GM18511 (cell line): ENCODE measurements at regions not wholly inside any gene's neighbourhood (a gene's known extent, or its start where the extent isn't known, plus 50 kb on each side); places are given as distances from the start of the nearest gene placed in this dataset.
"Not testable (repeated sequence)": the region's sequence is repeated elsewhere in the genome, so short reads cannot be mapped to it uniquely, and the experiment has no call there.

Source experiments
- ATAC-seq: cut with Tn5 transposase; IDR thresholded peaks from one replicate; pipeline ENCODE4 v1.9.1; 2021; ENCODE audit warnings: mild to moderate bottlenecking, moderate library complexity; ENCODE audit not compliant: unreplicated experiment

DNA sequence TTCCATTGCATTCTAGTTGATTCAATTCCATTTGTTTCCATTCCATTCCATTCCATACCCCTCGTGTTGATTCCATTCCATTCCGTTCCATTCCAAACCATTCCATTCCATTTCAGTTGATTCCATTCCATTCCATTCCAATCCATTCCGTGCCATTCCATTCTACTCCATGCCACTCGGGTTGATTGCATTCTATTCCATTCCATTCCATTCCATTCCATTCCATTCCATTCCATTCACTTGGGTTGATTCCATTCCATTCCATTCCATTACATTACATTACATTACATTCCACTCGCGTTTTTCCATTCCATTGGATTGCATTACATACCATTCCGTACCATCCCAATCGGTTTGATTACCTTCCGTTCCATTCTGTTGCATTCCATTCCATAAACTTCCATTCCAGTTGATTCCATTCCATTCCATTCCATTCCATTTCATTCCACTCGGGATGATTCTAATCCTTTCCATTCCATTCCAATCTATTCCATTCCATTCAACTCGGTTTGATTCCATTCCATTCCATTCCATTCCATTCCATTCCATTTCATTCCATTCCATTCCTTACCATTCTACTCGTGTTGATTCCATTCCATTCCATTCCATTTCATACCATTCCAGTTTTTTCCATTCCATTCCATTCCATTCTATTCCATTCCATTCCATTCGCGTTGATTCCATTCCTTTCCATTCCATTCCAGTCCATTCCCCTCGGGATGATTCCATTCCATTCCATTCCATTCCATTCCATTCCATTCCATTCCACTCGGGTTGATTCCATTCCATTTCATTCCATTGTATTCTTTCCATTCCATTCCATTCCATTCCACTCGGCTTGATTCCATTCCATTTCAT is 1140.4 kb downstream of the RPIA start:
- no peak for ATAC-seq

DNA sequence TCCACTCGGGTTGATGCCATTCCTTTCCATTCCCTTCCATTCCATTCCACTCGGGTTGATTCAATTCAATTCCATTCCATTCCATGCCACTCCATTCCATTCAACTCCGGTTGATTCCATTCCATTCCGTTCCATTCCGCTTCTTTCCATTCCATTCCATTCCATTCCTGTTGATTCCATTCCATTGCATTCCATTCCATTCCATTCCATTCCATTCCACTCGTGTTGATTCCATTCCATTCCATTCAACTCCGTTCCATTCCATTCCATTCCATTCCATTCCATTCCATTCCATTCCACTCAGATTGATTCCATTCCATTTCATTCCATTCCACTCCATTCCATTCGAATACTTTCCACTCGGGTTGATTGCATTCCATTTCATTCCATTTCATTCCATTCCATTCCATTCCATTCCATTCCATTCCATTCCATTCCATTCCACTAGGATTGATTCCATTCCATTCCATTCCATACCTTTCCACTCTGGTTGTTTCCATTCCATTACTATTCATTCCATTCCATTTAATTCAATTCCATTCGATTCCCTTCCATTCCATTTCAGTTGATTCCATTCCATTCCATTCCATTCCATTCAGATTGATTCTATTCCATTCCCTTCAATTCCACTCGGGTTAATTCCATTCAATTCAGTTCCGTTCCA is 1141.8 kb downstream of the RPIA start:
- peak; percentile 44 for ATAC-seq

DNA sequence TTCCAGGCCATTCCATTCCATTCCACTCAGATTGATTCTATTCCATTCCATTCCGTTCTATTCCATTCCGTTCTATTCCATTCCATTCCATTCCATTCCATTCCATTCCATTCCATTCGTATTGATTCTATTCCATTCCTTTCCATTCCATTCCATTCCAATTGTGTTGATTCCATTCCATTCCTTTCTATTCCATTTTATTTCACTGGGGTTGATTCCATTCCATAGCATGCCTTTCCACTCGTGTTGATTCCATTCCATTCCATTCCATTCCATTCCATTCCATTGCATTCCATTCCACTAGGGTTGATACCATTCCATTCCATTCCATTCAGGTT is 1142.3 kb downstream of the RPIA start:
- ATAC-seq = no peak

DNA sequence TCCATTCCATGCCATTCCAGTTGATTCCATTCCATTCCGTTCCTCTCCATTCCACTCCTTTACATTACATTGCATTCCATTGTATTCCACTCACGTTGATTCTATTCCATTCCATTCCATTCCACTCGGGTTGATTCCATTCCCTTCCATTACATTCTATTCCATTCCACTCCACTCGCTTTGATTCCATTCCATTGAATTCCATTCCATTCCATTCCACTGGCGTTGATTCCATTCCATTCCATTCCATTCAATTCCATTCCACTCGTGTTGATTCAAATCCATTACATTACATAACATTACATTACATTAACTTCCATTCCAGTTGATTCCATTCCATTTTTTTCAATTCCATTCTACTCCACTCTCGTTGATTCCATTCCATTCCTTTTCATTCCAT is 1142.8 kb downstream of the RPIA start:
- ATAC-seq = no peak

DNA sequence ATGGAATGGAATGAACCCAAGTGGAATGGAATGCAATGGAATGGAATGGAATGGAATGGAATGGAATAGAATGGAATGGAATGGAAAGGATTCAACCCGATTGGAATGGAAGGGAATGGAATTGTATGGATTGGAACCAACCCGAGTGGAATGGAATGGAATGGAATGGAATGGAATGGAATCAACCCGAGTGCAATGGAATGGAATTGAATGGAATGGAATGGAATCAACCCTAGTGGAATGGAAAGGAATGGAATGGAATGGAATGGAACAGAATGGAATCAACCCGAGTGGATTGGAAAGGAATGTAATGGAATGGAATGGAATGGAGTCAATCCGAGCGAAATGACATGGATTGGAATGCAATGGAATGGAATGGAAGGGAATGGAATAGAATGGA is 1144.9 kb downstream of the RPIA start:
- ATAC-seq = not testable (repeated sequence)

DNA sequence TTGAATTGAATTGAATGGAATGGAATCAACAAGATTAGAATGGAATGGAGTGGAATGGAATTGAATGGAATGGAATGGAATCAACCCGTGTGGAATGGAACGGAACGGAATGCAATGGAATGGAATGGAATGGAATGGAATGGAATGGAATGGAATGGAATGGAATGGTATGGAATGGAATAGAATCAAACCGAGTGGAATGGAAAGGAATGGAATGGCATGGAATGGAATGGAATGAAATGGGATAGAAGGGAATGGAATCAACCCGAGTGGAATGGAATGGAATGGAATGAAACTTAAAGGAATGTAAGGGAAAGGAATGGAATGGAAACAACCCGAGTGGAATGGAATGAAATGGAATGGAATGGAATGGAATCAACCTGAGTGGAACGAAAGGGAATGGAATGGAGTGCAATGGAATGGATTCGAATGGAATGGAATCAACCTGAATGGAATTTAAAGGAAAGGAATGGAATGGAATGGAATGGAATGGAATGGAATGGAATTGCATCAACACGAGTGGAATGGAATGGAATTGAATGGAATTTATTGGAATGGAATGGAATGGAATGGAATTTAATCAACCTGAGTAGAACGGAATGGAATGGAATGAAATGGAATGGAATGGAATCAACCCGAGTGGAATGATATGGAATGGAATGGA is 1146.6 kb downstream of the RPIA start:
- ATAC-seq = no peak

DNA sequence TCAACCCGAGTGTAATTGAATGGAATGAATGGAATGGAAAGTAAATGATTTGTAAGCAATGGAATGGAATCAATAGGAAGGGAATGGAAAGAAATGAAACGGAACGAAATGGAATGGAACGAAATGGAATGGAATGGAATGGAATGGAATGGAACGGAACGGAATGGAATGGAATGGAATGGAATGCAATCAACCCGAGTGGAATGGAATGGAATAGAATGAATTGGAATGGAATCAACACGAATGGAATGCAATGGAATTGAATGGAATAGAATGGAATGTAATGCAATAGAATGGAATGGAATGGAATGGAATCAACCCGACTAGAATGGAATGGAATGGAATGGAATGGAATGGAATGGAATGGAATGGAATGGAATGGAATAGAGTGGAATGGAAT is 1148.7 kb downstream of the RPIA start:
- not testable (repeated sequence) for ATAC-seq

DNA sequence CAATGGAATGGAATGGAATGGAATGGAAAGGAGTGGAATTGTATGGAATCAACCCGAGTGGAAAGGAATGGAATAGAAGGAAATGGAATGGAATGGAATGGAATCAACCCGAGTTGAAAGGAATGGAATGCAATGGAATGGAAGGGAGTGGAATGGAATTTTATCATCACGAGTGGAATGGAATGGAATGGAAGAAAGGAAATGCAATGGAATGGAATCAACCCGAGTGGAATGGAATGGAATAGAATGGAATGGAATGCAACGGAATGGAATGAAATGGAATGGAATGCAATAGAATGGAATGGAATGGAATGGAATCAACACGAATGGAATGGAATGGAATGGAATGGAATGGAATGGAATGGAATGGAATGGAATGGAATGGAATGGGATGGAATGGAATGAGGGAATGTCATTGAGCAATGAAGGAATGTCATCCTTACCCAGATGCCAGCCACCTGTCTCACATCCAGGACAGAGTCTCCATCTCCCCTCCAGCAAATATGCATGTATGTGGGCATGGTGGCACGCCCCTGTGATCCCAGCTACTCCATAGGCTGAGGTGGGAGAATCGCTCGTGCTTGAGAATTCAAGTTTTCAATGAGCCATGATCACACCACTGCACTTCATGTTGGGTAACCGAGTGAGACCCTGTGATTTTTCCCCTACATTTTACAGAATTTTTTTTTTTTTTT is 1149.5 kb downstream of the RPIA start:
- ATAC-seq = not testable (repeated sequence)

DNA sequence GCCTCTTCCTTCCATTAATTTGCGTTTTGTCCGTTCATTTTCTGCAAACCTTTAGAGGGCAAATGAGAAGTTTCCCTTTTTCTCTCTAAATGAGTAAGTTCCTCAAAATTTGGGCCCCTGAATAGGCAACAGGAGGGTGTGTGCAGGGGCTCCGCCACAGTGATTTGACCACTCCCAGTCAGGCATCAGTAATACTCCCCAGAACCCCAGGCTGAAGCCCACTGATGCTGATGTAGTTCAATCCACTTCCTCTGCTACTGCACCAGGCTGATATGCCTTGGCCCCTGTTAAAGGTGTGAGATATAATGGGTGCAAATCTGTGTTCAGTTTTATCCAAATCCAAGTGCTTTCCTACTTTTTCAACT is 1150.0 kb downstream of the RPIA start:
- no peak for ATAC-seq

DNA sequence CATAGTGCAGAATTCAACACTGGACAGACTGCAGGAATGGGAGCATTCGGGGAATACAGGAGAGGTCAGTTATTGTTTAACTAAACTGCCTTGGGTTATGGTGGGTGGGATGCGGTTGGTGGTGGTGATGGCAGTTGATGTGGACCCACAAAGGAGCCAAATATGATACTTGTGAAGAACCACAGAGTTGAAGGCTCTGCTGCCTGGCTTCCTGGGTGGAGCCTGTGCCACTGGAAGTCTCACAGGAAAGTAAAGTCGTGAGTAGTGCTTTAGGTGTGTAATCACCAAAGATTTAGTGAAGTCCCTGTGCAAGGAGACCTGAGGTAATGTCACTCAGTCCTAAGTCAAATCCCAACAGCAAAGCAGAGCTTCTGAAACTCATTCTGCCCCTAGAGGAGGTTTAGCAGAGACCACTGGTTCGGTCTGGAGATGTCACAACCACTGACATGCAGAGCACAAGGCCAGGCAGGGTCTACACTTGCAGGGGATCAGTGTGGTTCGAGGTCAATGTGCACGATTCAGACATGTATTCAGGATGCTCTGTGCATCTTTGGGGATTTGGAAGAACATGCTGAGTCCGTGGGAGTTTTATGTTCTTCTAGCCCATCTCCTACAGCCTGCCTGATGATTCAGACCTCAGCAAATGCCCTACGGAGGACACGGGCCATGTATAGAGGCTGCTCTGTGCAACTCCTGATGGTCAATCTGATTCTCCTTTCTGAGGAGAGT is 1150.9 kb downstream of the RPIA start:
- no peak for ATAC-seq

DNA sequence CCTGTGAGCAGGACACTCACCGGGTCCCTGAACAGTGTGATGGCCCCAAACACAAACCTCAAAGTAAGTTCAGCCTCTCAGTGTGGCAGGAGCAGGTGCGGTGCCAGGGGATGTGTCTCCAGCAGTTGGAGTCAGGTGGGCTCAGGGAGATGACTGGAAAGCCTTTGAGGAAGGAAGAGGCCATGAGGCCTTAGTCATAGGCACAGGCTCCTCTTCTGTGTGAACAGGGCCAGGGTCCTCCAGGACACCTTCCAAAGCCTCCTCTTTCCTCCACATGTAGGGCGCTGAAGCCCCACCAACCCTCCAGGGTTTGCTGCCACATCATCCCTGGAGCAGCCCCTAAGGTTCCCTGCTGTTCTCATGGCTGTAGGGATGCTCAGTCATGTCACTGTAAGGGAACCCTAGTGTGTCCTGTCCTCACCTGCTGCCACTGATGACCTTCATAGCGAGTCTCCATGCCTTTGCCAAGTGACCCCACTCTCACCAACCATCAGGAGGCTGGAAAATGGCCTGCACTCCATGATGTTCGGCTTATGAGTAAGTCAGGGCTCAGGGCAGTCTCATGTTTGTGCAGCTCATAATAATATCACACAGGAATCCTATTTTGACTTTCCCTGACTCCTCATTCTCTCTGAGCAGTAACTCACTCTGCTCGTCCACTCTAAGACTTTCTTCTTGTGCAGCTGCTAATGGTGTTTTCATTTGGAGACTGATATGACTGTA is 1152.9 kb downstream of the RPIA start:
- ATAC-seq = no peak

DNA sequence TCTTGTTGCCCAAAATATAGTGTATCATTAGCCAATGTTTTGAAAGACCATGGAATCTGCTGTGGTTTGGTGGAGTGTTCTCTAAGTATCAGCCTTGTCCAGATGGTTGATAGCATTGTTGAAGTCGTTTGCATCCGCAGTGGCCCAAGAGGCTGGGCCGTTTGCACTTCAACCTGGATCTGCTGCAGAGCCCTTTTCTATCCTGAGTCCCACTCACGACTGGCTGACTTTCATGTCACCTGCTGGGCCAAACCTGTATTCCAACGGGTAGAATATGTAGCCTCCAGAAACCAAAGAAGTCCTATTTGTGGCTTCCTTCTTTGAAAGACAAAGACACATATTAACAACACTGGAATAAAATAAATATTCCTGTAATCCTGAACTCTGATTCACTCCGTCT is 1154.1 kb downstream of the RPIA start:
- ATAC-seq = no peak

DNA sequence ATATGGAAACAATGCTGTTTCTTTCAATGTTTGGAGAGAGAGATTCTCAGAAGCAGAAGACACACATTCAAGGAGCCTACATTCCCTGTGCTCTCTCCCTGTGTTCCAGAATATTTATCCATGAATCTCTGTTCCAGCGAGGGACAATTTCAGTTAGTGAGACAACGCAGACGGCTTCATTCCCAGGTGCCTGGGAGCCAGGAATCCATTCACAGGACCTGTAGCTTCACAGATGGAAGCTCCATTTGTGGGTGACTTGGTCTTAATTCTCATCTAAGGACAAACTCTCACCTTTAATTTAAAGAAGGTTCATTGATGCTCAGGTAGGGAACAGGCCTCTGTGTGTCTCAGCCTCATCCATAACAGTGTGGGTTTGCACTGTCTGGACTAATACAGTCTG is 1156.6 kb downstream of the RPIA start:
- ATAC-seq = no peak

DNA sequence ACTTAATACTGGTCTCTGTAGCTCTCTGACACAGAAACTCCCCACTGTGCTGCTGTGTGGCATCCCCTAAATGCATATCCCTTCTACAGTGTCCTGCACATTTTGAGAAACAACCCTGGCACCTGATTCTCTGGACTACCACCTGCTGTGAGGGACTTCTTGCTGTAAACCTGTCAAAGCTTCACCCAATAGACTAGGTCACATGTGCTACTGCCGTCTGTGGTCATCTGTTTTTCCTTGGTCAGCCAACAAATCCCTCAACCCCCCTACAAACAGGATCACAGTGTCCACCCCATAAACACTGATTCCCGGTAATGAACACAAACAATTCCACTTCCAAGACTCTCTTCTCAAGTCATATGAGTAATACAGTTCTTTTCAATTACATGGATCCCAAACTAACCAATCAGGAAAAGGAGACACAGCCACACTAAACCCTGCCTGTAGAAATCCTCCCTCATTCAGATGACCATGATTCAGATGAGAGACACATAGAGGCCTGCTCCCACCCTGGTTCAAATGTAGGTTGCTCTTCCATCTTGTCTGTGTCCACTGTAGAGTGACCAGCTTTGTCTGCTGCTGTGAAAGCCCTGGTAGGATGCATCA is 1157.4 kb downstream of the RPIA start:
- no peak for ATAC-seq

DNA sequence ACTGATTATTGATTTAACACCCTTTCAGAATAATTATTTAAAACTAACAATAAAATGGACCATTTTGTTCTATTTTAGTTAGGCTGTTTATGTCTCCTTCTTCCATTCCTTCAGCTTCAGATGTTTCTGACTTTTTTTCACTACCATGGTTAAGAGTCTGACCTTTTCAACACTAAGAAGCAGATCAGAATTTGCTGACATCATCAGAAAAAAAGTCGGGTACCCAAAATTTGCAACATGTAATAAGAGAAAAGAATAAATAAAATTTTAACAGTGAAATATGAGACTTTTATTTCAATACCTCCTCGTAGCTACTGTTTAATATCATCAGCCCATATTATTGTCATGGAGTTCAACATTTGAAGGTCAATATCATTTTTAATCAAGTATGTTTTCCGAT is 1158.3 kb downstream of the RPIA start:
- ATAC-seq = no peak

DNA sequence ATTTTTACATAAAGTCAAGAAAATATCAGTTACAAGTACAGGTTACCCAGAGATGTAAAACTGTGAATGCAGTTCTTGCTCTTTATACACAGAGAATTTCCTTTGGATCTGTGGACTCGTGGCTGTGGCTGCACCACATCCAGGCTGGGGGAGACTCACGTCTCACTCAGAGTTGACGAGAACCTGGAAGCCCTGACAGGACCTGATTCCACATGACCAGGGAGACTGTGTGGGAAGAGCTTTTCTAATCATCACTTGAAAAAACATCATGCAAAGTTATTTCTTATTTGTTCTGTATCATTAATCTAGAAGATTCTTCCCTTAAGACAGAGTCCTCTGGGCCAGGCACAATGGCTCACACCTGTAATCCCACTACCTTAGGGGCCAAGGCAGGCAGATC is 1159.0 kb downstream of the RPIA start:
- ATAC-seq = no peak

DNA sequence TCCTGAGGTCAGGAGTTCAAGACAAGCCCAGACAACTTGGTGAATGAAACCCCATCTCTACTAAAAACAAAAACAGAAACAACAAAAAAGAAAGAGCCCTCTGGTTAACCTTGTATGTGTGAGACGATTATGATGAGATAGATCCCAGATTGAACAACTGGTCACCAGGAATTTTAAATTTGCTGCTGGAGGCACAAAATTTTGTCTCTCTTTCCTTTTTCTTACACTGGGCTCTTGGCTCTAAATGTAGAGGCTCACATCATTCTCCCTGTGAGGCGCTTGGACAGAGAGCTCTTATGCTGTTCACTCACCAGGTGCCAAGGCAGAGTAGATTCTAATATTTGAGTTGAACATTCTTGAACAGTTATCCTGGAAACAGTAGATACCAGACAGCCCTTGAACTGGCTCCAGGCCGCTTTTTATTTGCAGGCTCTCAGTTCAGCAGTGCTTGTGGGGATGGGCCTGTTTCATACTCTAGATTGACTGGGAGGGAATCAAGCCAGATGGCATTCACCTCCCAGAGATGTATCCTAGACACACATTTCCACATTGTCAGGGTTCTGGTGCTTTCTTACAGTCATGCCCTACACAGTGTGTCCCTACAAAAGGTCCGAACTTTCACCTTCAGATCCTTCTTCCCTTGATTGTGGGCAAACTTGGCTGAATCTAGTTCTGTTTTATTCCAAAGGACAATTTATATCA is 1159.6 kb downstream of the RPIA start:
- ATAC-seq = no peak

DNA sequence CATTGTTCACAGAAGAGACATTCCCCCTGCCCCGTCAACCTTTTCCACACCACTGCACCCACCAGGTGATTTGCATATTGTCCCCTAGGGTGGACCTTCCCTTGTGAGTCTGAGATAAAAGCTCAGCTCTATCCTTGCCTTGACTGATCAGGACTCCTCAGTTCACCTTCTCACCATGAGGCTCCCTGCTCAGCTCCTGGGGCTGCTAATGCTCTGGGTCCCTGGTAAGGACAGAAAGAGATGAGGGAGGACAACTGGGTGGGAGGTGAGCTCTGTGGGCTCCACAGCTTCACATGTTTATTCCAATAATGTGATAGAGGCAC is 1160.1 kb downstream of the RPIA start:
- no peak for ATAC-seq

DNA sequence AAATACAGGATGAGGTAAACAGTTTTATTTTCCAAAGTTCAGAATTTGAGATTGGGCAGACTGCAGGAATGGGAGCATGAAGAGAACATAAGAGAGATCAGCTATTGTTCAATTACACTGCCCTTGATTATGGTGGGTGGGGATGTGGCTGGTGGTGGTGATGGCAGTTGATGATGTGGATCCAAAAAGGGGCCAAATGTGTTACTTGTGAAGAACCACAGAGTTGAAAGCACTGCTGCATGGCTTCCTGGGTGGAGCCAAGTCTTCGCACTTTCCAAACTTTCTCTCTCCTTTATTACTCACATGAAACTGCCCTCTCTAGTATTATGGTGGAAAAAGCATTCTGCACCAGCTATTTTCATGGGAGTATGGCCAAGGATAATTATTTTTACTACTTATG is 1162.0 kb downstream of the RPIA start:
- ATAC-seq = not testable (repeated sequence)
